Coronary artery (tissue), 2 donors: ENCODE measurements at regions not wholly inside any gene's neighbourhood (a gene's known extent, or its start where the extent isn't known, plus 50 kb on each side); places are given as distances from the start of the nearest gene placed in this dataset.

ENCODE experiments used
- DNase-seq: peaks from one replicate; pipeline ENCODE4 v3.0.0-alpha.2; 2017; ENCODE audit warnings: low spot score
- H3K27ac ChIP-seq, 2 donors: fragments of 200-600 bp; sonication (generic); one replicate each; pipeline ENCODE4 v1.5.1; 2016 to 2019
- H3K4me3 ChIP-seq: fragments of 200-600 bp; sonication (generic); 2 replicates; pipeline ENCODE4 v1.5.1; 2016; ENCODE audit warnings: mild to moderate bottlenecking, moderate library complexity
- CTCF ChIP-seq: fragments of 200-600 bp; sonication (generic); IDR thresholded peaks from one replicate; pipeline ENCODE4 v1.5.1; 2019; ENCODE audit warnings: antibody characterized with exemption

- H3K4me3 ChIP-seq = no peak overlapping the region
- H3K27ac ChIP-seq = no peak overlapping the region
- DNase-seq = no peak
- no peak for TF ChIP-seq CTCF
Observed at GRCh38 chr18:75895135-75895534, 467.6 kb upstream of the SMIM21 start.

GRCh38 chr18:75884728-75885127 lies 457.2 kb upstream of the SMIM21 start:
- TF ChIP-seq CTCF = no peak
- H3K4me3 ChIP-seq = no peak overlapping the region
- H3K27ac ChIP-seq = no peak overlapping the region
- no peak for DNase-seq

- no peak for DNase-seq
- Histone ChIP-seq H3K4me3 (no peak overlapping the region), H3K27ac (no peak overlapping the region)
- TF ChIP-seq CTCF = no peak
Observed at GRCh38 chr18:75880925-75881504, 453.5 kb upstream of the SMIM21 start.

- no peak for DNase-seq
Observed at GRCh38 chr18:75880266-75880665, 452.8 kb upstream of the SMIM21 start.

GRCh38 chr18:75879196-75879595 lies 451.7 kb upstream of the SMIM21 start:
- Histone ChIP-seq H3K4me3 (no peak overlapping the region), H3K27ac (no peak overlapping the region)
- DNase-seq = no peak
- TF ChIP-seq CTCF = no peak

More at GRCh38 chr18:75880266-75880665, 452.8 kb upstream of the SMIM21 start:
- H3K27ac ChIP-seq = no peak overlapping the region
- no peak for TF ChIP-seq CTCF
- no peak overlapping the region for H3K4me3 ChIP-seq

- no peak for TF ChIP-seq CTCF
- no peak overlapping the region for H3K4me3 ChIP-seq
- no peak overlapping the region for H3K27ac ChIP-seq
- no peak for DNase-seq
Observed at GRCh38 chr18:75875559-75875958, 448.1 kb upstream of the SMIM21 start.

- no peak for TF ChIP-seq CTCF
- Histone ChIP-seq H3K27ac (no peak overlapping the region), H3K4me3 (no peak overlapping the region)
- DNase-seq = no peak
Observed at GRCh38 chr18:75874401-75875089, 447.0 kb upstream of the SMIM21 start.
